ENCODE measurements at regions not wholly inside any gene's neighbourhood (a gene's known extent, or its start where the extent isn't known, plus 50 kb on each side); places are given as distances from the start of the nearest gene placed in this dataset.

DNA sequence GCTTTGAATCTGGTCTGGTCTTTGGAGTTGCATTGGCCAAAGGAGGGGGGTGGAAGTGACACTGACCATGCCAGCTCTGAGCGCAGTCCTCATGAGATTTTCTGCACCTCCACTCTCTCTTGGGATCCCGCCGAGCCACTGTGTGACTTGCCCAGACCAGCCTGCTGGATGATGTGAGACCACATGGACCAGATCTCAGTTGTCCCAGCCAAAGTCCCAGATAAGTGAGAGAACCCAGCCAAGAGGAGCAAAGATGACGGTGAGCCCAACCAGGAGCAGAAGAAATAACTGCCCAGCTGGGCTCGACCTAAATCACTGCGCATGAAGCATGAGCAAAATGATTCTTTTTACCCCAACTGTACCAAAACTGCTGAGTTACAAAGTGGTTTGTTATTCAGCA, 96.5 kb upstream of the ERCC4 start:
- Histone ChIP-seq H3K4me3 (no peak overlapping the region), H3K27me3 (no peaks in the 10 kb centered on the region), H3K4me1 (no peaks in the 10 kb centered on the region), H3K9me3 (peaks cover 0 to 5% (median 0%) of the 10 kb centered on the region in 4 donors), H3K36me3 (no peaks in the 10 kb centered on the region), H3K27ac (replicated peaks in 1 of 4) (no peak overlapping the region)
- no peak for DNase-seq (ENCODE audit: extremely low spot score)
- WGBS = 98% methylated on average over 5 of the region's 6 CpGs
- TF ChIP-seq EP300 (IDR thresholded peaks at IDR 0.05) (no peak), POLR2AphosphoS5 (IDR thresholded peaks at IDR 0.05) (no peak), POLR2A (IDR thresholded peaks at IDR 0.05; ENCODE audit: low read depth) (no peak), CTCF (IDR thresholded peaks at IDR 0.05) (no peak)
- intact Hi-C loops (cut with DNase I) = no loop called here

DNA sequence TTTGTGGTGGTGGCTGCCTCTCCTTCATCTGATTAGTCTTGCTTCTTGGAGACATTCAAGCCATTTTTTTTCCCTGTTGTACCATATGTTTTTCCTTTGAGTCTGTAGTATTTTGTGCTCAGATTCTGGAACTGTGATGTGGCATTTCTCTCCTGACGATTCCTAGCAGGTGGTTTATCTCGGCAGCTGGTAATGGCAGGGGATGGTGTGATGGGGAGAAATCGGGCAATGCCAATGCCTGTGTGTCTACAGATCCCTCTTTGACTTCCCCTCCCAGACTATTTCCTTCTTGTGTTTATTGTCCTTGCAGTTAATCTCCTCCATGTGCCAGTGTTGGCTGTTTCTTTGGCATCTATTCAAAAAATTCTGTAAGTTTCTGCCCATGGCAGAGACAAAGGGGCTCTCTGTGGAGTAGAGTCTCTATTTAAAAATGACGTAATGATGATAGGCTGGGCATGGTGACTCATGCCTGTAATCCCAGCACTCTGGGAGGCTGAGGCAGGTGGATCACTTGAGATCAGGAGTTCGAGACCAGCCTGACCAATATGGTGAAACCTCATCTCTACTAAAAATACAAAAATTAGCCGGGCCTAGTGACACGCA, 90.2 kb upstream of the ERCC4 start:
- Histone ChIP-seq H3K27ac (replicated peaks in 1 of 4) (no peak overlapping the region), H3K36me3 (no peaks in the 10 kb centered on the region), H3K4me1 (no peaks in the 10 kb centered on the region), H3K4me3 (no peak overlapping the region), H3K27me3 (peaks cover 0 to 7% (median 0%) of the 10 kb centered on the region in 4 donors), H3K9me3 (peaks cover 0 to 5% (median 0%) of the 10 kb centered on the region in 4 donors)
- no peak for TF ChIP-seq POLR2AphosphoS5 (IDR thresholded peaks at IDR 0.05)
- no peak for TF ChIP-seq CTCF (IDR thresholded peaks at IDR 0.05)
- TF ChIP-seq EP300 (IDR thresholded peaks at IDR 0.05) = no peak
- no peak for TF ChIP-seq POLR2A (IDR thresholded peaks at IDR 0.05; ENCODE audit: low read depth)
- WGBS = 68% methylated on average over 7 of the region's 7 CpGs
- intact Hi-C loops (cut with DNase I) = no loop called here
- no peak for DNase-seq (ENCODE audit: extremely low spot score)

GRCh38 chr16:13833515-13833914, 86.4 kb upstream of the ERCC4 start:
- Histone ChIP-seq H3K27me3 (peaks cover 0 to 7% (median 0%) of the 10 kb centered on the region in 4 donors), H3K27ac (replicated peaks in 1 of 4) (no peak overlapping the region), H3K36me3 (no peaks in the 10 kb centered on the region), H3K9me3 (no peaks in the 10 kb centered on the region), H3K4me1 (no peaks in the 10 kb centered on the region), H3K4me3 (no peak overlapping the region)
- no peak for TF ChIP-seq POLR2AphosphoS5 (IDR thresholded peaks at IDR 0.05)
- TF ChIP-seq EP300 (IDR thresholded peaks at IDR 0.05) = no peak
- TF ChIP-seq CTCF (IDR thresholded peaks at IDR 0.05) = no peak
- TF ChIP-seq POLR2A (IDR thresholded peaks at IDR 0.05; ENCODE audit: low read depth) = no peak
- no peak for DNase-seq (ENCODE audit: extremely low spot score)
- 79% methylated on average over 2 of the region's 2 CpGs for WGBS
- intact Hi-C loops (cut with DNase I) = no loop called here

DNA sequence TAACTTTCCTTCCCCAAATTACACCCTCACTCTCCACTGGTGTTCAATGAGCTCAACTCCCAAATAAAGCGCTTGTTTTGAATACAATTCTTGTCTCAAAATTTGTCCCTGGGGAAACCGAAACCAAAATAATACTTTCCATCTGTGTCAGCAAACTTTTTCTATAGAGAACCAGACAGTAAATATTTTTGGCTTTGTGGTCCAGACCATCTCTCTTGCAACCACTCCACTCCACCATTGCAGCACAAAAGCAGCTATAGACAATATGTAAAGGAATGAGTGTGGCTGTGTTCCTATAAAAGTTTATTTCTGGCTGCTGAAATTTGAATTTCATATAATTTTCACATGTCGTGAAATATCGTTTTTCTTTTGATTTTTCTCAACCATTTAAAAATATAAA, 84.6 kb upstream of the ERCC4 start:
- no peak for DNase-seq (ENCODE audit: extremely low spot score)
- TF ChIP-seq EP300 (IDR thresholded peaks at IDR 0.05) (no peak), POLR2A (IDR thresholded peaks at IDR 0.05; ENCODE audit: low read depth) (no peak), CTCF (IDR thresholded peaks at IDR 0.05) (no peak)
- Histone ChIP-seq H3K36me3 (no peaks in the 10 kb centered on the region), H3K27me3 (peaks cover 0 to 7% (median 0%) of the 10 kb centered on the region in 4 donors), H3K4me1 (no peaks in the 10 kb centered on the region), H3K9me3 (no peaks in the 10 kb centered on the region), H3K4me3 (no peak overlapping the region), H3K27ac (replicated peaks in 1 of 4) (no peak overlapping the region)
- intact Hi-C loops (cut with DNase I) = no loop called here
- 85% methylated on average over 4 of the region's 4 CpGs for WGBS
